ENCODE measurements at regions not wholly inside any gene's neighbourhood (a gene's known extent, or its start where the extent isn't known, plus 50 kb on each side); places are given as distances from the start of the nearest gene placed in this dataset.

DNA sequence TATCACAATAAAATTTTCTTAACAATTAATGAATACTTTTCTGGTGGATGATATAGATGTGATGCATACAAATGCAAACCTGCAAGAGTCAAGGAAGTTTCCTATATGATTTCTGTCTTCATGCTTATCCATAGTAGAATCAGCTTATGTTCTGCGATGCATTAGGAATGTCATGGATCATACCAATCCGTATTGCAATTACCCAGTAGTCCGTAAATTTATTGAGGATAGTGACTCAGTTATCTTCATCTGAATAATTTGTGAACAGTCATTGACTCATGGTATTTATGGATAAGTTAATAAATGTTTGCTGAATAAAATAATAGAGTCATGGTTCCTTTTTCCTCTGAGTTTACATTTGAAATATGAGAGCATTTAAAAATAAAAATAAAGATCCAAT, 483.4 kb downstream of the LRFN5 start:
- Histone ChIP-seq H3K4me1 (no peaks in the 10 kb centered on the region), H3K9me3 (peaks cover 0 to 2% (median 0%) of the 10 kb centered on the region in 4 donors), H3K27me3 (no peaks in the 10 kb centered on the region), H3K36me3 (no peaks in the 10 kb centered on the region), H3K27ac (no peak overlapping the region), H3K4me3 (no peak overlapping the region)
- no peak for DNase-seq
- no peak for TF ChIP-seq POLR2A (IDR thresholded peaks at IDR 0.05)
- TF ChIP-seq CTCF (IDR thresholded peaks at IDR 0.05): no peak

DNA sequence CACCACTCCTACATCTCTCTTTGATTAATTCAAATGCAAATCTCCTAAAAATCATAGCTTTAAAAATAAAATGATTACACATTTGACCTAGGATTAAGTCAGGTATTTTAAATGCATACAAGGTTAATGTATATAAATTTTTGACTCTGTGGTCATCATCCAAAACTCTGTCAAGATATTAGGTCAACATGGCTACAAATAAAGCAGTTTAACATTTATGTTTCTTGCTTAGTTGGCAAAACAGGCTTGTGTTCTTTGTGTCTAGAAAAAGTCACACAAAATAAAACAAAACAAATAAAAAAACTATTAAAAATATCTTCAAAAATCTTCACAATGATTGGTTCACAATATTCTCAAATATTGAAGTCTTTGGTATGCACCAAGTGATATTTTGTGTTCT, 473.2 kb downstream of the LRFN5 start:
- H3K4me1 ChIP-seq: no peaks in the 10 kb centered on the region
- H3K36me3 ChIP-seq: no peaks in the 10 kb centered on the region
- no peak for TF ChIP-seq POLR2A (IDR thresholded peaks at IDR 0.05)
- TF ChIP-seq CTCF (IDR thresholded peaks at IDR 0.05): no peak
- no peak overlapping the region for H3K27ac ChIP-seq
- no peak overlapping the region for H3K4me3 ChIP-seq
- H3K9me3 ChIP-seq: no peaks in the 10 kb centered on the region
- no peak for DNase-seq
- no peaks in the 10 kb centered on the region for H3K27me3 ChIP-seq

GRCh38 chr14:42078345-42078744, 471.7 kb downstream of the LRFN5 start:
- no peaks in the 10 kb centered on the region for H3K4me1 ChIP-seq
- DNase-seq: no peak
- no peaks in the 10 kb centered on the region for H3K9me3 ChIP-seq
- H3K27me3 ChIP-seq: no peaks in the 10 kb centered on the region
- H3K27ac ChIP-seq: no peak overlapping the region
- TF ChIP-seq CTCF (IDR thresholded peaks at IDR 0.05): no peak
- H3K4me3 ChIP-seq: no peak overlapping the region
- H3K36me3 ChIP-seq: no peaks in the 10 kb centered on the region

DNA sequence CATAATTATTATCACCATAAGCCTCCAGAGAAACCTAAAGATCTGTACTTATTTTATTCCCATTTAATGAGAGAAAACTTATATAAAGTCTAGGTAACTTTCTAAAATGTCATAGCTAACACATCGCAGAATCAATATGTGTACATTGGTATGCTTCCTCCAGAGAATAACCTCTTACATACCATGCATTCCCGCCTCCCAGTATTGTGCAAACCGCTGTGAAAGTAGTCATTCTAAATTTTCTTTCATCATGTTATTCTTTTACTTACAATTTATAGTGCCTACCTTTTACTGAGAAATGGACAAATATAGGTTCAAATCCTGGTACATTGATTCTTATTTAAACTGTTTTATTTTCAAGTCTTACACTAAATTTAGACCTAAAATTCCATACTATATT, 463.4 kb downstream of the LRFN5 start:
- Histone ChIP-seq H3K4me3 (no peak overlapping the region), H3K27ac (no peak overlapping the region), H3K36me3 (no peaks in the 10 kb centered on the region), H3K9me3 (no peaks in the 10 kb centered on the region), H3K4me1 (no peaks in the 10 kb centered on the region), H3K27me3 (no peaks in the 10 kb centered on the region)
- DNase-seq: no peak
- TF ChIP-seq CTCF (IDR thresholded peaks at IDR 0.05) (no peak), POLR2A (IDR thresholded peaks at IDR 0.05) (no peak)

GRCh38 chr14:42057111-42057510, 450.4 kb downstream of the LRFN5 start:
- Histone ChIP-seq H3K4me1 (no peaks in the 10 kb centered on the region), H3K36me3 (no peaks in the 10 kb centered on the region), H3K4me3 (no peak overlapping the region), H3K27ac (no peak overlapping the region), H3K9me3 (no peaks in the 10 kb centered on the region), H3K27me3 (no peaks in the 10 kb centered on the region)
- no peak for TF ChIP-seq POLR2A (IDR thresholded peaks at IDR 0.05)
- TF ChIP-seq CTCF (IDR thresholded peaks at IDR 0.05): no peak
- DNase-seq: no peak

DNA sequence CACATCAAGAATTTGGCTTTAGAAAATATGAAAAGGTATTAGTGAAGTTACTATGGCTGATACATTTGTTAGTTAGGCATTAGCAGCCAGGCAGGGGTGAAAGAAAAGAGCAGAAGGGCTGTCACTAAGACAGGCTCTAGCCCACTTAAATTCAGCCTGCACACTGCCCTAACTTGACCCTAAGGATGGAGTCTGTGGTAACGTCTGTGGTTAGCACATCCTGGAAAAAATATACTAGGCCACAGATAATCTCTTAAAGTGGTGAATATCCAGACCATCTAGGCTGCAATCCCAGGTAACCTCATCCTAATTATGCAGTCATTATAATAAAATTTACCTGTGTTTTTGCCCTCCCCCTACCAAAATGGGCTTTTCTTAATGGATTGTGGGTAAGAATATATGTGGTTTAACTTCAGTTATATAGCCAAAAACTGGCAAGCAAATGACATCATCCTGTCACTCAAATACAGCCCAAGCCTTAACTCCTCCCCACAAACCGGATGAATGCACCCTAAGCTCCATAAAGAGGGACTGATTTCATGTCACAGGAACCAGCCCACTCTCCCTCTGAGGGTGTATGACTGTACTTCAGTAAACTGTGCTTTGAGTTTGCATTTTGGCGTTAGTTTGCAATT, 440.9 kb downstream of the LRFN5 start:
- Histone ChIP-seq H3K4me3 (no peak overlapping the region), H3K36me3 (no peaks in the 10 kb centered on the region), H3K4me1 (no peaks in the 10 kb centered on the region), H3K27me3 (no peaks in the 10 kb centered on the region), H3K27ac (no peak overlapping the region), H3K9me3 (no peaks in the 10 kb centered on the region)
- no peak for DNase-seq
- TF ChIP-seq CTCF (IDR thresholded peaks at IDR 0.05) (no peak), POLR2A (IDR thresholded peaks at IDR 0.05) (no peak)
